Thyroid gland (tissue), 4 donors: ENCODE measurements at regions not wholly inside any gene's neighbourhood (a gene's known extent, or its start where the extent isn't known, plus 50 kb on each side); places are given as distances from the start of the nearest gene placed in this dataset.

ENCODE experiments used
- POLR2A ChIP-seq, 2 donors: fragments of 450-650 bp; IDR thresholded peaks; one replicate each; pipeline ENCODE4 v1.6.1; 2017; ENCODE audit warnings: antibody characterized with exemption in 2 of 2, mild to moderate bottlenecking in 2 of 2, moderate library complexity in 1 of 2
- TF ChIP-seq, protein P1 (sequence below), 6 experiments: fragments of 200-600 bp in 3 of 6; fragments of 450-650 bp in 3 of 6; sonication (generic) in 3 of 6; IDR thresholded peaks; one replicate each; pipeline ENCODE4 v1.5.1; 2016 to 2019; ENCODE audit warnings: antibody characterized with exemption in 6 of 6, mild to moderate bottlenecking in 2 of 6, inconsistent platforms in 1 of 6, moderate library complexity in 1 of 6

DNA sequence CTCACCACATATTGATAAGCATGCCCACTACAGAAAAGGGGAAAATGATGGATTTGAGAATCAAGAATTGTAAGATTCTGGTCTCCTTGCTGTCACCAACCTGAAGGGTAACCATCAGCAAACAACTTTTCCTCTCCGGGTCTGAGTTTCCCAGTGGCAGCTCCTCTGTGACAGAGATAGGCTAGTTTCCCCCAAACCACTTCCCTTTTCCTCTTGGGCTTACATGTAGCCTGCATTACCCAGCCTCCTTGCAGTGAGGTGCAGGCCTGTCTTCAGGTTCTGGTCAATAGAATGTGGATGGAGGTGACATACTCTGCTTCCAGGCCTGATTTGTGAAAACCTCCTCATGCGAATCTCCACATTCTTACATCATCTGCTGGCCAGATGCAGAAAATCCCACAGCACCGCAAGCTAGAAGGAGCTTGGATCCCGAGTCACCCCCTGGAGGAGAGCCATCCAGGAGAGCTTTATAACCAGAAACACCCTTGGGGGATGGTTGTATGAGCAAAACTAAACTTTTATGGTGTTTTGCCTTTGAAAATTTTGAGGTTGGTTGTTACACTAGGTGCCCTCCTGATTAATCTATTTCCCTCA, 206.1 kb downstream of the RGS3 start:
- TF ChIP-seq, protein P1, sequence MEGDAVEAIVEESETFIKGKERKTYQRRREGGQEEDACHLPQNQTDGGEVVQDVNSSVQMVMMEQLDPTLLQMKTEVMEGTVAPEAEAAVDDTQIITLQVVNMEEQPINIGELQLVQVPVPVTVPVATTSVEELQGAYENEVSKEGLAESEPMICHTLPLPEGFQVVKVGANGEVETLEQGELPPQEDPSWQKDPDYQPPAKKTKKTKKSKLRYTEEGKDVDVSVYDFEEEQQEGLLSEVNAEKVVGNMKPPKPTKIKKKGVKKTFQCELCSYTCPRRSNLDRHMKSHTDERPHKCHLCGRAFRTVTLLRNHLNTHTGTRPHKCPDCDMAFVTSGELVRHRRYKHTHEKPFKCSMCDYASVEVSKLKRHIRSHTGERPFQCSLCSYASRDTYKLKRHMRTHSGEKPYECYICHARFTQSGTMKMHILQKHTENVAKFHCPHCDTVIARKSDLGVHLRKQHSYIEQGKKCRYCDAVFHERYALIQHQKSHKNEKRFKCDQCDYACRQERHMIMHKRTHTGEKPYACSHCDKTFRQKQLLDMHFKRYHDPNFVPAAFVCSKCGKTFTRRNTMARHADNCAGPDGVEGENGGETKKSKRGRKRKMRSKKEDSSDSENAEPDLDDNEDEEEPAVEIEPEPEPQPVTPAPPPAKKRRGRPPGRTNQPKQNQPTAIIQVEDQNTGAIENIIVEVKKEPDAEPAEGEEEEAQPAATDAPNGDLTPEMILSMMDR (IDR thresholded peaks at IDR 0.05) = no peak
- no peak for TF ChIP-seq POLR2A (IDR thresholded peaks at IDR 0.05)
